ENCODE measurements at regions not wholly inside any gene's neighbourhood (a gene's known extent, or its start where the extent isn't known, plus 50 kb on each side); places are given as distances from the start of the nearest gene placed in this dataset.

DNA sequence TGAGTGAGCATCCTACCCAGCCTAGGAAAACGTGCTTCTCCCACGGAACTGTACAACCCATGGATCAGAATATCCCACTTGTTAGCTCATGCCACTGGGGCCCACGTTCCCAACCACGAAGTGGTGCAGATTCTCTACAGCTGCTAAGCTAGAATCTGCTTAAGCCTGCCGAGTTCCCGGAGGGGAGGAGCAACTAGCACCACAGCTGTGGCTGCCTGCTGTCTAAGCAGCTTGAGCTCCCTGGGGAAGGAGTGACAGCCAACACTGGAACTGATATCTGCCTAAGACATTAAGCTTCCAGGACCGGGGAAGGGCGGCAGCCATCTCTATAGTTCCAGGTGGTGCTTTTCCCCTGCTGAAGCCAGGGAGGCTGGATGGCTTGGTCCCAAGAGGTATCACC is 334.7 kb upstream of the CHRM2 start:
- Histone ChIP-seq H3K9me3 (ENCODE audit: control insufficient read depth, low read depth, low read length) (no peaks in the 10 kb centered on the region), H3K23me2 (ENCODE audit: insufficient read length, low read depth, low read length, poor library complexity, severe bottlenecking) (no peaks in the 10 kb centered on the region), H3K27ac (ENCODE audit: insufficient read length, low read depth, low read length) (no peak overlapping the region), H3K14ac (ENCODE audit: insufficient read depth, low read length) (no peak overlapping the region), H4K20me1 (ENCODE audit: control insufficient read depth, insufficient read depth, insufficient read length) (no peaks in the 10 kb centered on the region), H4K8ac (replicated peaks; ENCODE audit: insufficient read length, low read depth, low read length) (no peak overlapping the region), H3K4me1 (ENCODE audit: insufficient read depth, low read length) (no peaks in the 10 kb centered on the region), H2BK5ac (ENCODE audit: insufficient read length, low read length) (no peak overlapping the region), H4K5ac (ENCODE audit: insufficient read length, low read depth, low read length) (no peak overlapping the region), H3K9ac (ENCODE audit: extremely low read depth, insufficient read length, low read length) (no peak overlapping the region), H3K56ac (ENCODE audit: insufficient read length, low read depth, low read length) (no peak overlapping the region), H3K4me2 (ENCODE audit: insufficient read depth, insufficient read length, low read length) (no peak overlapping the region), H2BK120ac (ENCODE audit: low read depth, low read length, poor library complexity, severe bottlenecking) (no peak overlapping the region), H3K27me3 (ENCODE audit: insufficient read depth, low read length) (no peaks in the 10 kb centered on the region), H2AK5ac (ENCODE audit: insufficient read length, low read length) (no peak overlapping the region), H3K79me1 (ENCODE audit: insufficient read depth, low read depth, low read length, poor library complexity, severe bottlenecking) (no peaks in the 10 kb centered on the region), H2BK15ac (ENCODE audit: low read depth, low read length) (no peak overlapping the region), H2BK20ac (ENCODE audit: low read depth, low read length, poor library complexity, severe bottlenecking) (no peak overlapping the region), H3K4ac (ENCODE audit: low read depth, low read length) (no peak overlapping the region), H2BK12ac (ENCODE audit: insufficient read length, low read depth, low read length) (no peak overlapping the region), H3K18ac (ENCODE audit: insufficient read length, low read depth, low read length) (no peak overlapping the region), H2AFZ (ENCODE audit: low read length) (no peak overlapping the region), H3K79me2 (ENCODE audit: insufficient read depth, low read length) (no peaks in the 10 kb centered on the region), H3K23ac (ENCODE audit: insufficient read length, low read depth, low read length) (no peak overlapping the region), H3T11ph (ENCODE audit: low read length) (no peak overlapping the region), H4K91ac (ENCODE audit: insufficient read length, low read depth, low read length) (no peak overlapping the region)
- Mint-ChIP-seq H3K9me3 (peaks cover 0 to 5% of the 10 kb centered on the region in 2 experiments; a peak in 3 of 5 replicates), H3K4me3 (no peak overlapping the region), H3K27me3 (ENCODE audit: low read depth) (peaks cover 2% of the 10 kb centered on the region; the same call in 1 of the 2 replicates), H3K4me1 (no peaks in the 10 kb centered on the region), H3K27ac (no peak overlapping the region), H3K36me3 (ENCODE audit: insufficient read depth in 1 of 3, low read depth in 3 of 3) (peaks cover 0 to 5% (median 3%) of the 10 kb centered on the region in 3 experiments; a peak in 3 of 7 replicates)
- TF ChIP-seq CTCF (conservative IDR thresholded peaks at IDR 0.05), result no peak
- no peak for DNase-seq
- no CpG with 5 or more reads among the region's 8 CpGs for WGBS (ENCODE audit: extremely low coverage, insufficient read length, low lambda C conversion rate)
